GM23338 (cell line): ENCODE measurements at regions not wholly inside any gene's neighbourhood (a gene's known extent, or its start where the extent isn't known, plus 50 kb on each side); places are given as distances from the start of the nearest gene placed in this dataset.

Experiments used
- ATAC-seq: fragments of 200-7000 bp; cut with Tn5 transposase; 3 replicates; pipeline ENCODE4 v1.9.1; 2020
- DNase-seq: peaks from one replicate; pipeline ENCODE4 v3.0.0-alpha.2; 2015; ENCODE audit warnings: low spot score
- H2AFZ ChIP-seq: fragments of 200-600 bp; sonication (generic); 2 replicates; pipeline ENCODE4 v1.8.0; 2016; ENCODE audit warnings: antibody characterized with exemption, mild to moderate bottlenecking, moderate library complexity
- H3F3A ChIP-seq: fragments of 200-600 bp; sonication (generic); replicated peaks from 2 replicates; pipeline ENCODE4 v1.8.0; 2017; ENCODE audit warnings: antibody characterized with exemption, mixed run types, low read depth
- H3K27ac ChIP-seq: fragments of 200-600 bp; sonication (generic); 2 replicates; pipeline ENCODE4 v1.6.1; 2016; ENCODE audit warnings: low read depth
- H3K27me3 ChIP-seq: fragments of 200-600 bp; sonication (generic); 2 replicates; pipeline ENCODE4 v1.8.0; 2016; ENCODE audit warnings: mild to moderate bottlenecking, mixed run types, moderate library complexity; ENCODE audit not compliant: insufficient read depth
- H3K36me3 ChIP-seq: fragments of 200-600 bp; sonication (generic); 2 replicates; pipeline ENCODE4 v1.8.0; 2016; ENCODE audit warnings: mild to moderate bottlenecking; ENCODE audit not compliant: insufficient read depth
- H3K4me1 ChIP-seq: fragments of 200-600 bp; sonication (generic); 2 replicates; pipeline ENCODE4 v1.8.0; 2016; ENCODE audit warnings: mild to moderate bottlenecking, moderate library complexity; ENCODE audit not compliant: insufficient read depth
- H3K4me2 ChIP-seq: fragments of 200-600 bp; sonication (generic); 2 replicates; pipeline ENCODE4 v1.7.1; 2017; ENCODE audit warnings: mixed run types
- H3K4me3 ChIP-seq: fragments of 200-600 bp; sonication (generic); 2 replicates; pipeline ENCODE4 v1.6.1; 2016; ENCODE audit warnings: mixed run types
- H3K79me2 ChIP-seq: fragments of 200-600 bp; sonication (generic); replicated peaks from 2 replicates; pipeline ENCODE4 v1.8.0; 2017; ENCODE audit warnings: mild to moderate bottlenecking; ENCODE audit not compliant: insufficient read depth
- H3K9me2 ChIP-seq: fragments of 200-600 bp; sonication (generic); 2 replicates; pipeline ENCODE4 v1.8.0; 2017; ENCODE audit not compliant: insufficient read depth
- H4K20me1 ChIP-seq: fragments of 200-600 bp; sonication (generic); replicated peaks from 2 replicates; pipeline ENCODE4 v1.8.0; 2017; ENCODE audit warnings: mild to moderate bottlenecking; ENCODE audit not compliant: insufficient read depth
- H3K27ac Mint-ChIP-seq: 2 replicates; pipeline ENCODE4 v1.8.0; 2020; ENCODE audit warnings: inconsistent platforms, mild to moderate bottlenecking, moderate library complexity, mixed read lengths
- H3K27me3 Mint-ChIP-seq: 3 replicates; pipeline ENCODE4 v1.8.0; 2022; ENCODE audit warnings: low read depth, mild to moderate bottlenecking, moderate library complexity, mixed read lengths, inconsistent platforms; ENCODE audit not compliant: insufficient read depth, poor library complexity
- H3K36me3 Mint-ChIP-seq: 3 replicates; pipeline ENCODE4 v1.8.0; 2021; ENCODE audit warnings: low read depth, mild to moderate bottlenecking, inconsistent platforms, moderate library complexity, mixed read lengths
- H3K4me1 Mint-ChIP-seq: 3 replicates; pipeline ENCODE4 v1.8.0; 2020; ENCODE audit warnings: mild to moderate bottlenecking, inconsistent platforms, mixed read lengths
- H3K4me3 Mint-ChIP-seq: 3 replicates; pipeline ENCODE4 v1.8.0; 2021; ENCODE audit warnings: moderate library complexity, mild to moderate bottlenecking, inconsistent platforms, mixed read lengths
- H3K9me3 Mint-ChIP-seq: 3 replicates; pipeline ENCODE4 v1.8.0; 2020; ENCODE audit warnings: moderate library complexity, mild to moderate bottlenecking, inconsistent platforms, mixed read lengths
- CREB1 ChIP-seq: fragments of 250-450 bp; sonication (Bioruptor Pico); IDR thresholded peaks from 2 replicates; pipeline ENCODE4 v1.5.0; 2020; ENCODE audit warnings: low read depth, mild to moderate bottlenecking, moderate library complexity
- CTCF ChIP-seq, 2 experiments: fragments of 200-600 bp in 1 of 2; sonication (generic) in 1 of 2; conservative IDR thresholded peaks; 2 replicates each; pipeline versions ENCODE4 v1.5.1 to v1.6.1; 2016 to 2017; ENCODE audit warnings: antibody characterized with exemption in 2 of 2, low read depth in 2 of 2, mild to moderate bottlenecking in 2 of 2, moderate library complexity in 1 of 2
- ETS1 ChIP-seq: IDR thresholded peaks from 2 replicates; pipeline ENCODE4 v1.6.1; 2016; ENCODE audit warnings: antibody characterized with exemption
- EZH2 ChIP-seq: fragments of 200-600 bp; sonication (generic); IDR thresholded peaks from one replicate; pipeline ENCODE4 v1.8.0; 2017; ENCODE audit warnings: antibody characterized with exemption, mild to moderate bottlenecking, low read depth; ENCODE audit not compliant: unreplicated experiment
- JUNB ChIP-seq: IDR thresholded peaks from one replicate; pipeline ENCODE4 v1.6.1; 2016; ENCODE audit warnings: antibody characterized with exemption; ENCODE audit not compliant: unreplicated experiment
- NANOG ChIP-seq: IDR thresholded peaks from 2 replicates; pipeline ENCODE4 v1.6.1; 2016; ENCODE audit warnings: antibody characterized with exemption, borderline replicate concordance
- POLR2AphosphoS5 ChIP-seq: IDR thresholded peaks from 2 replicates; pipeline ENCODE4 v1.6.1; 2016; ENCODE audit warnings: antibody characterized with exemption, low read depth
- REST ChIP-seq: IDR thresholded peaks from one replicate; pipeline ENCODE4 v1.6.1; 2018; ENCODE audit warnings: antibody characterized with exemption; ENCODE audit not compliant: unreplicated experiment
- STAT1 ChIP-seq: IDR thresholded peaks from one replicate; pipeline ENCODE4 v1.6.1; 2016; ENCODE audit warnings: antibody characterized with exemption; ENCODE audit not compliant: unreplicated experiment
- ZNF114 ChIP-seq: fragments of 250-450 bp; sonication (Bioruptor Pico); IDR thresholded peaks from 2 replicates; pipeline ENCODE4 v1.5.0; 2020; ENCODE audit warnings: mild to moderate bottlenecking, moderate library complexity
- ZNF331 ChIP-seq: fragments of 250-450 bp; sonication (Bioruptor Pico); IDR thresholded peaks from 2 replicates; pipeline ENCODE4 v1.5.0; 2020; ENCODE audit warnings: low read depth, mild to moderate bottlenecking, moderate library complexity
- ZNF462 ChIP-seq: fragments of 250-450 bp; sonication (Bioruptor Pico); IDR thresholded peaks from 2 replicates; pipeline ENCODE4 v1.5.0; 2020; ENCODE audit warnings: mild to moderate bottlenecking, moderate library complexity

- H3K36me3 ChIP-seq: no peaks in the 10 kb centered on the region
- H3K27me3 Mint-ChIP-seq: peaks cover 17% of the 10 kb centered on the region
- TF ChIP-seq CTCF (conservative IDR thresholded peaks at IDR 0.05; ENCODE audit: low read depth in 2 of 2): no peak
- no peak for TF ChIP-seq ZNF114 (CRISPR knock-in tag)
- TF ChIP-seq NANOG: no peak
- TF ChIP-seq JUNB: no peak
- no peak for TF ChIP-seq ZNF331 (CRISPR knock-in tag)
- no peak for TF ChIP-seq REST
- TF ChIP-seq STAT1: no peak
- TF ChIP-seq ETS1: no peak
- no peak for TF ChIP-seq POLR2AphosphoS5
- peak; percentile 55 for TF ChIP-seq ZNF462 (CRISPR knock-in tag)
- no peak for TF ChIP-seq EZH2
- 0 out of 2 replicates have a peak, but pooled peaks have one; percentile 25 for TF ChIP-seq CREB1 (CRISPR knock-in tag)
- H3K36me3 Mint-ChIP-seq: no peaks in the 10 kb centered on the region
- H3K79me2 ChIP-seq: no peaks in the 10 kb centered on the region
- H3K27ac Mint-ChIP-seq: peak overlapping the region; percentile 75; the same call in 1 of the 2 replicates
- H3K9me3 Mint-ChIP-seq: peaks cover 5% of the 10 kb centered on the region; the same call in 2 of the 3 replicates
- no peak overlapping the region for H3K4me3 ChIP-seq
- peak overlapping the region; percentile 38 for H2AFZ ChIP-seq
- peak; percentile 67 for ATAC-seq
- H3F3A ChIP-seq: peaks cover 5% of the 10 kb centered on the region; the same call in 1 of the 2 replicates
- H3K9me2 ChIP-seq: no peaks in the 10 kb centered on the region
- peaks cover 34% of the 10 kb centered on the region for H3K4me1 ChIP-seq
- peak overlapping the region; percentile 81; the same call in 1 of the 2 replicates for H3K27ac ChIP-seq
- no peak overlapping the region for H3K4me3 Mint-ChIP-seq
- no peak overlapping the region; the same call in 1 of the 2 replicates for H3K4me2 ChIP-seq
- DNase-seq: peak; percentile 82
- H3K27me3 ChIP-seq: no peaks in the 10 kb centered on the region
- no peaks in the 10 kb centered on the region for H4K20me1 ChIP-seq
- peaks cover 48% of the 10 kb centered on the region for H3K4me1 Mint-ChIP-seq
Measured at GRCh38 chr16:17744921-17745572, 274.3 kb upstream of the XYLT1 start.
